ENCODE measurements at regions not wholly inside any gene's neighbourhood (a gene's known extent, or its start where the extent isn't known, plus 50 kb on each side); places are given as distances from the start of the nearest gene placed in this dataset.
"Not testable (repeated sequence)": the region's sequence is repeated elsewhere in the genome, so short reads cannot be mapped to it uniquely, and the experiment has no call there.

DNA sequence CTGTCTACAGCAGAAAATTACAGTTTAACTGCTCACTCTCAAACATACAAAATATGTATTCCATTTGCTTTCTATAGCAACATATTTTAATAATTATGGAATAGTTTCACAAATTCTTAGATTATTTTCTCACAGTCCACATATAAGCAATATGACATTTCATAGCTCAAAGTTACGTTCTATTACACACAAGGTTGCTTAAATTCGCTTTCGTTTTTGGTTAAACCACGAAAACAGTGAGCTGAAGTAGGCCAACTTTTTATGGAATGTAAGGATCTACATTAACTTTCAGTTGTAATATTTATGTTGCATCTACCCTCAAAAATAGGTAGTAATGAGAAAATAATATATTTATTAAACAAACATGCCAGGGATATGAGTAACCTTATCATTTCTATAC is 966.0 kb upstream of the ACO1 start:
- ATAC-seq (no peak), DNase-seq (no peak)
- no peak overlapping the region for H3K27ac ChIP-seq
- intact Hi-C loops (cut with DNase I) = no loop called here
- WGBS (ENCODE audit: insufficient coverage, low coverage, low lambda C conversion rate, missing lambda C conversion rate) = 70% methylated on average over 4 of the region's 4 CpGs
- TF ChIP-seq, protein P1, sequence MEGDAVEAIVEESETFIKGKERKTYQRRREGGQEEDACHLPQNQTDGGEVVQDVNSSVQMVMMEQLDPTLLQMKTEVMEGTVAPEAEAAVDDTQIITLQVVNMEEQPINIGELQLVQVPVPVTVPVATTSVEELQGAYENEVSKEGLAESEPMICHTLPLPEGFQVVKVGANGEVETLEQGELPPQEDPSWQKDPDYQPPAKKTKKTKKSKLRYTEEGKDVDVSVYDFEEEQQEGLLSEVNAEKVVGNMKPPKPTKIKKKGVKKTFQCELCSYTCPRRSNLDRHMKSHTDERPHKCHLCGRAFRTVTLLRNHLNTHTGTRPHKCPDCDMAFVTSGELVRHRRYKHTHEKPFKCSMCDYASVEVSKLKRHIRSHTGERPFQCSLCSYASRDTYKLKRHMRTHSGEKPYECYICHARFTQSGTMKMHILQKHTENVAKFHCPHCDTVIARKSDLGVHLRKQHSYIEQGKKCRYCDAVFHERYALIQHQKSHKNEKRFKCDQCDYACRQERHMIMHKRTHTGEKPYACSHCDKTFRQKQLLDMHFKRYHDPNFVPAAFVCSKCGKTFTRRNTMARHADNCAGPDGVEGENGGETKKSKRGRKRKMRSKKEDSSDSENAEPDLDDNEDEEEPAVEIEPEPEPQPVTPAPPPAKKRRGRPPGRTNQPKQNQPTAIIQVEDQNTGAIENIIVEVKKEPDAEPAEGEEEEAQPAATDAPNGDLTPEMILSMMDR (IDR thresholded peaks at IDR 0.05) = no peak
- TF ChIP-seq POLR2A (IDR thresholded peaks at IDR 0.05) = no peak
- no peaks in the 10 kb centered on the region for H3K9me3 ChIP-seq
- H3K4me1 ChIP-seq = no peaks in the 10 kb centered on the region
- H3K36me3 ChIP-seq = no peaks in the 10 kb centered on the region
- no peak overlapping the region for H3K4me3 ChIP-seq
- no peaks in the 10 kb centered on the region for H3K27me3 ChIP-seq

DNA sequence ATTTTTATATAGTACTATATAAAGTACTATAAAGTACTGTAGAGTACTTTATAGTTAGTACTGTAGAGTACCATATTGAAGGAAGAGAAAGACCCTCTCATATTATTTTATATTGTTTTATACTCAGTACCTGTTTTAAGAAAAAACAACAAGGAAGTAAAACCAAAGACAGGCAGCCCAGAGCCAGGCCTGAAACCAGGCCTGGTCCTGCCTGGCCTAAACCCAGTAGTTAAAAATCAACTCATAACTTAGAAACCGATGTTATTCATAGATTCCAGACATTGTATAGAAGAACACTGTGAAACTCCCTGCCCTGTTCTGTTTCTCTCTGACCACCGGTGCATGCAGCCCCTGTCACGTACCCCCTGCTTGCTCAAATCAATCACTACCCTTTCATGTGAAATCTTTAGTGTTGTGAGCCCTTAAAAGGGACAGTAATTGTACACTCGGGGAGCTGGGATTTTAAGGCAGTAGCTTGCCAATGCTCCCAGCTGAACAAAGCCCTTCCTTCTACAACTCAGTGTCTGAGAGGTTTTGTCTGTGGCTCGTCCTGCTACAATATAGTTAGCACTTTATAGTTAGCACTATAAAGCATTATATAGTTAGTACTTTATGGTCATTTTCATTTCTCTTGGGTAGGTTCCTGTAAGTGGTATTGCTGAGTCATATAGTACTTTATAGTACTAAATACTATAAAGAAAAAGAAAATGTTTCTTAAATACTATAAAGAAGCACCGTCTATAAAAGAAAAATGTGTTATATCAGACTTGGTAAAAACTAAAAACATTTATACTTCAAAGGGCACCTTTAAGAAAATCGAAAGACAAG is 940.6 kb upstream of the ACO1 start:
- H3K36me3 ChIP-seq; ATAC-seq; DNase-seq; H3K4me3 ChIP-seq; H3K27me3 ChIP-seq; H3K4me1 ChIP-seq; H3K27ac ChIP-seq; H3K9me3 ChIP-seq; intact Hi-C loops (cut with DNase I): not testable (repeated sequence)
- 50% methylated on average over 7 of the region's 7 CpGs for WGBS (ENCODE audit: insufficient coverage, low coverage, low lambda C conversion rate, missing lambda C conversion rate)

DNA sequence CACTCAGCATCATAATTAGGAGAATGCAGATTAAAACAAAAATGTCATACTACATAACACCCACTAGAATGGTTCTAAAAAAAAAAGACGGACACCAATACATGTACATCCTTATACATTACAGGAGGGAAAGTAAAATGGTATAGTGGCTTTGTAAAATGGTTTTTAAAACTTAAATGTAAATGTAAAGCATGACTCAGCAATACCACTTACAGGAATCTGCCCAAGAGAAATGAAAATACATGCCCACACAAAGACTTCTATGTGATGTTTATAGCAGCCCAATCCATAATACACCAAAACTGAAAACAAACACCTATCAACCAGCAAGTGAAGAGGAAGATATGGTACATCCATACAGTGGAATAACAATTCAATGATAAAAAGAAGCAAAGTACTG is 939.1 kb upstream of the ACO1 start:
- no peaks in the 10 kb centered on the region for H3K9me3 ChIP-seq
- H3K36me3 ChIP-seq = no peaks in the 10 kb centered on the region
- TF ChIP-seq, protein P1 (IDR thresholded peaks at IDR 0.05) = no peak
- no peak for TF ChIP-seq POLR2A (IDR thresholded peaks at IDR 0.05)
- H3K27ac ChIP-seq = no peak overlapping the region
- no peaks in the 10 kb centered on the region for H3K4me1 ChIP-seq
- ATAC-seq (no peak), DNase-seq (no peak)
- WGBS (ENCODE audit: insufficient coverage, low coverage, low lambda C conversion rate, missing lambda C conversion rate) = 53% methylated on average over 1 of the region's 1 CpG
- no peak overlapping the region for H3K4me3 ChIP-seq
- H3K27me3 ChIP-seq = no peaks in the 10 kb centered on the region
- intact Hi-C loops (cut with DNase I) = no loop called here

DNA sequence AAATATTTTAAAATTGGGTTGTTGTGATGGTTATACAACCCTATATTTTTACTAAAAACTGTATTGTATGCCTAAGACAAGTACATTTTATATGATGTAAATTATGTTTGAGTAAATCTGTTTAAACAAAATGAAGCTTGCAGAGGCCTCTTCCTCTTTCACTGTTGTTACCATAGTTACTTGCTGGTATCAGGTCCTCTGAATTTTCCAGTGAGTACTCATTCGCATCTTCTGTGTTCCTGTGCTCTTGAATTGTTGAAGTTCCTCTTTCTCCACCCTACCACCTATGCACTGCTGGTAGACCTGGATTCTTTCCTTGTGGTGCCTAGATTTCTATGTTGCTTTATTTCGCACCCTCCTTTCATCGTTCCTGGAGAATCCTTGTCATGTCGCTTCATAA is 938.5 kb upstream of the ACO1 start:
- intact Hi-C loops (cut with DNase I) = no loop called here
- H3K27me3 ChIP-seq = no peaks in the 10 kb centered on the region
- WGBS (ENCODE audit: insufficient coverage, low coverage, low lambda C conversion rate, missing lambda C conversion rate) = 69% methylated on average over 4 of the region's 4 CpGs

DNA sequence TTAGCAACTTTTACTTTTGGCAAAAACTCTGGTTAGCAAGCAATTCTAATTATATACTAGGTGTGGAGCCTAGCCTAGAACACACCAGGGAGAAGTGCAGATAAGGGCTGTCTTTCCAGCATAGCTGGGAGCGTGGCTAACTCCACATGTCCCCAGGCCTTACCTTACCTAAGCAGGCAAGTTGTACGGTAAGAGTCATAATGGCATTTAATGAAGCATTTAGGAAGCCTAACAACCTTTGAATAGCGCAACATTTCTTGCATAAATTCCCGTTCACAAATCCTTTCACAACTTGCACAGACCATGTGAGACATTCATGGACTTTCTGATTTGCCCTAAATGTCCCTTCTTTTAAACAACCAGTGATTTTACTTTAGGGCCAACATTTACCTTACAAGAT is 917.4 kb upstream of the ACO1 start:
- intact Hi-C loops (cut with DNase I) = no loop called here
- H3K27ac ChIP-seq = no peak overlapping the region
- ATAC-seq (no peak), DNase-seq (no peak)
- H3K36me3 ChIP-seq = no peaks in the 10 kb centered on the region
- no peaks in the 10 kb centered on the region for H3K9me3 ChIP-seq
- H3K4me1 ChIP-seq = no peaks in the 10 kb centered on the region
- H3K4me3 ChIP-seq = no peak overlapping the region
- WGBS (ENCODE audit: insufficient coverage, low coverage, low lambda C conversion rate, missing lambda C conversion rate) = 51% methylated on average over 3 of the region's 4 CpGs
- no peaks in the 10 kb centered on the region for H3K27me3 ChIP-seq
- TF ChIP-seq, protein P1 (IDR thresholded peaks at IDR 0.05) = no peak
- TF ChIP-seq POLR2A (IDR thresholded peaks at IDR 0.05) = no peak

More for the DNA sequence above, 938.5 kb upstream of the ACO1 start:
- ATAC-seq (no peak), DNase-seq (no peak)
- Histone ChIP-seq H3K36me3 (no peaks in the 10 kb centered on the region), H3K9me3 (no peaks in the 10 kb centered on the region), H3K4me3 (no peak overlapping the region), H3K27ac (no peak overlapping the region), H3K4me1 (no peaks in the 10 kb centered on the region)
- TF ChIP-seq POLR2A (IDR thresholded peaks at IDR 0.05) = no peak
- TF ChIP-seq, protein P1 (IDR thresholded peaks at IDR 0.05) = no peak

Measured in right lobe of liver (tissue), 6 donors.